HG02981 (cell line): ENCODE measurements at regions not wholly inside any gene's neighbourhood (a gene's known extent, or its start where the extent isn't known, plus 50 kb on each side); places are given as distances from the start of the nearest gene placed in this dataset.
A peak's percentile ranks its signal among the peaks of the same experiment; 100 is the strongest.

Source experiments
- ATAC-seq: cut with Tn5 transposase; IDR thresholded peaks from one replicate; pipeline ENCODE4 v1.9.1; 2021; ENCODE audit warnings: mild to moderate bottlenecking, moderate library complexity; ENCODE audit not compliant: unreplicated experiment

DNA sequence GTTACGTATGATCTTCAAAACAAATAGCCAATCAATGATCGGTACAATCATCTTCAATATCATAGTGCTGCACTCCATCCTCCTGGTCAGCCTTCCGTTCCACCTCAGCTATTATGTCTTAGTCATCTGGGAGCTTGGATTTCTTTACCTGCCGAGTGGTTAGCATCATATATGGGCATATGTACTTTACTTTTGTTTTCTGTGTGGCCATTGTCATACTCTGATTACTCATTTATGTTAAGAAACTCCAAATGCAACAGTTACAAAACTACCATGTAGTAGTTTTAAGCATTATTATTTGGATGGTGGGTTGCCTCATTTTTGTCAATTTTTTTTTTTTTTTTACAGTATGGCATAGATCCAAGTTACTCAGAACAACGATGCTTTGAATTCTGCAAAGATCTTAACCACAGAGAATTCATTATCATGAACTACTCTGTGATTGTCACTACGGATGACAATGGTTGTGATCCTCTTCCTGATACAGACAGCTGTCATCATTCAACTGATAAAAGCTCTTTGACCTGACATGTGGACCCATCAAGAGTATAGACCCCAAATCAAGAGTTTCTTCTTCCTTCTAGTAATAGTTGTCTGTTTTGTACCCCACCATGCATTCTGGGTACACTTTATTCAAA lies 52.1 kb upstream of the NME8 start:
- ATAC-seq: peak; percentile 59
